Fibroblast of the aortic adventitia (primary cell): ENCODE measurements at regions not wholly inside any gene's neighbourhood (a gene's known extent, or its start where the extent isn't known, plus 50 kb on each side); places are given as distances from the start of the nearest gene placed in this dataset.
"Not testable (repeated sequence)": the region's sequence is repeated elsewhere in the genome, so short reads cannot be mapped to it uniquely, and the experiment has no call there.

Experiments
- DNase-seq: peaks from one replicate; pipeline ENCODE4 v3.0.0-alpha.2; 2010; ENCODE audit warnings: low read depth
- H3K4me3 ChIP-seq: 2 replicates; pipeline ENCODE4 v1.5.1; 2011; ENCODE audit warnings: low read depth, mild to moderate bottlenecking, control low read depth, low read length, moderate library complexity
- TF ChIP-seq, protein P1 (sequence below): IDR thresholded peaks from 2 replicates; pipeline ENCODE4 v1.5.1; 2011; ENCODE audit warnings: mild to moderate bottlenecking, low read length, control low read depth, inconsistent platforms; ENCODE audit not compliant: insufficient read depth

- no peak for DNase-seq
- no peak overlapping the region for H3K4me3 ChIP-seq
- TF ChIP-seq, protein P1, sequence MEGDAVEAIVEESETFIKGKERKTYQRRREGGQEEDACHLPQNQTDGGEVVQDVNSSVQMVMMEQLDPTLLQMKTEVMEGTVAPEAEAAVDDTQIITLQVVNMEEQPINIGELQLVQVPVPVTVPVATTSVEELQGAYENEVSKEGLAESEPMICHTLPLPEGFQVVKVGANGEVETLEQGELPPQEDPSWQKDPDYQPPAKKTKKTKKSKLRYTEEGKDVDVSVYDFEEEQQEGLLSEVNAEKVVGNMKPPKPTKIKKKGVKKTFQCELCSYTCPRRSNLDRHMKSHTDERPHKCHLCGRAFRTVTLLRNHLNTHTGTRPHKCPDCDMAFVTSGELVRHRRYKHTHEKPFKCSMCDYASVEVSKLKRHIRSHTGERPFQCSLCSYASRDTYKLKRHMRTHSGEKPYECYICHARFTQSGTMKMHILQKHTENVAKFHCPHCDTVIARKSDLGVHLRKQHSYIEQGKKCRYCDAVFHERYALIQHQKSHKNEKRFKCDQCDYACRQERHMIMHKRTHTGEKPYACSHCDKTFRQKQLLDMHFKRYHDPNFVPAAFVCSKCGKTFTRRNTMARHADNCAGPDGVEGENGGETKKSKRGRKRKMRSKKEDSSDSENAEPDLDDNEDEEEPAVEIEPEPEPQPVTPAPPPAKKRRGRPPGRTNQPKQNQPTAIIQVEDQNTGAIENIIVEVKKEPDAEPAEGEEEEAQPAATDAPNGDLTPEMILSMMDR = no peak
Observed at GRCh38 chr1:209199822-209200221, 383.7 kb upstream of the CAMK1G start.

DNA sequence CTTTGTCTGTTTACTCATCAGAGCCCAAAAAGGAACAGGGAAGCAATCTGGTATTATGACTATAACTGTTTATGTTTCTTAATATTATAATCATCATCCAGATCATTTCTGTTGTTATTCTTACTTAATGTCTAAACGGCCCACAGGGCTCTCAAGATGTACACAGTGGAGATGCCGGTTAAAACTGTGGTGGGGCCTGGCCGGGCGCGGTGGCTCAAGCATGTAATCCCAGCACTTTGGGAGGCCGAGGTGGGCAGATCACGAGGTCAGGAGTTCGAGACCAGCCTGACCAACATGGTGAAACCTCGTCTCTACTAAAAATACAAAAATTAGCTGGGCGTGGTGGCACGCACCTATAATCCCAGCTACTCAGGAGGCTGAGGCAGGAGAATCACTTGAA, 381.2 kb upstream of the CAMK1G start:
- not testable (repeated sequence) for DNase-seq, H3K4me3 ChIP-seq

DNA sequence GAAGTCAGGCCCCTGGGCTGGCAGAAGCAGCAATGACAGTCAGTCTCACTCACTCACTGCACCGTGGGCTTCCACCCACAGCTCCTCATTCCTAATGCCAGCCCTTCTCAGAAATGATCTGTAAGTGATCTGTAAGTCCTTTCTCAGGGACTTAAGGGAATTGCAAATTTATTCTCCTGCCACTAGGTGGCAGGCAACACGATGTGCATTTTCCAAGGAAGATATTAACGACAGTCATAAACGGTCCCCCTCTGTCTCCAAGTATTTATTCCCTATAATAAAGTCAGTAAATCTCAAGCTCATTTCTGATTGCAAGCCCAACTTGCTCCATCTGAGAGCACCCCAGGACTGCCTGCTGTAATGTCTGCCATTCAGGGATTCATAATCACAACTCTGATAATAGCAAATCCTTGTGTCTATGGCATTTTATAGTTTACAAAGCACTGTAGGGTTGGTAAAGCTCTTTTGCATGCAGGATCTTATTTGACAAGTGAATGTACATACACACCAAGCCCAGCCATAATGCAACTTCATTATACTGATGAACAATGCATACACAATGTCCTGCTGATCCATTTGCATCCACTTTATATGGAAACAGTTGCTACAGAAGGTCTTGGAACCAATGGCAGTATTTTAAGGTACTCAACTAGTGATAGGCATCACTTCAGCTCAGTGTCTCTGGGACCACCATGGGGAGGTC, 380.5 kb upstream of the CAMK1G start:
- TF ChIP-seq, protein P1 = peak; percentile 75
- no peak overlapping the region for H3K4me3 ChIP-seq
- peak; percentile 62 for DNase-seq

DNA sequence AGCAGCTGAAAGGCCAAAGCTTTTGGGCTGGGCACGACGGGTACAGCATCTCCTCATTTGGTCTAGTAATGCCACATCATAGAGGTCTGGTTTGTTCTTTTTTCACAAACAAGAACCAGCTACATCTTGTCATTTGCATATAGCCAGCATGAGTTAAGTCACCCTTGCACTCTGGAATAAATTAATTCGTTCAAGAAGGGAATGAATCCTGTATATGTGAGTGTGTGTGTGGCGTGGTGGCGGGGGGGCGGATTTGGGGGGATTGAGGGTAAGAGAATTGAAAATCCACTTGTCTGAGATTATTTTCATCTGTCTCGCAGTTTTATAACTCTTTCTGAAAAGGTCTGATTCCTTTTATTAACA, 380.0 kb upstream of the CAMK1G start:
- no peak for DNase-seq
- TF ChIP-seq, protein P1 = no peak
- H3K4me3 ChIP-seq = no peak overlapping the region

DNA sequence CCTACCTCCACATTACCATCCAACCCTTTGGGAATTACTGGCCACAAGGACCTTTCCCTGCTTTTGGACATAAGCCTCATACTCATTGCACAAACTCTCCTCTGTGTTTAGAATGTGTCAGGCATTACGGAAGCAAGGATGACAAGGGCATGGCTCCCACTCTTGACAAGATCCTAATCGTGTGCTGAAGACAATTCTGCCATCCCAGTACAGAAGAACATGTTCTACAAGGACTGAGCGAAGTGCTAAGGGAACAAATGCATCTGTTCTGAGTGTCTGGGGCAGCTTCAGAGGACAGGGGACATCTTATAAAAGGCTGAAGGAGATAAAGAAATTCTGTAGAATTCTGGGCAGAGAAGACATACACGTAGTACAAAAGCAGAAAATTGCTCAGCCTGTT, 378.5 kb upstream of the CAMK1G start:
- H3K4me3 ChIP-seq = no peak overlapping the region
- no peak for DNase-seq
- TF ChIP-seq, protein P1 = no peak

DNA sequence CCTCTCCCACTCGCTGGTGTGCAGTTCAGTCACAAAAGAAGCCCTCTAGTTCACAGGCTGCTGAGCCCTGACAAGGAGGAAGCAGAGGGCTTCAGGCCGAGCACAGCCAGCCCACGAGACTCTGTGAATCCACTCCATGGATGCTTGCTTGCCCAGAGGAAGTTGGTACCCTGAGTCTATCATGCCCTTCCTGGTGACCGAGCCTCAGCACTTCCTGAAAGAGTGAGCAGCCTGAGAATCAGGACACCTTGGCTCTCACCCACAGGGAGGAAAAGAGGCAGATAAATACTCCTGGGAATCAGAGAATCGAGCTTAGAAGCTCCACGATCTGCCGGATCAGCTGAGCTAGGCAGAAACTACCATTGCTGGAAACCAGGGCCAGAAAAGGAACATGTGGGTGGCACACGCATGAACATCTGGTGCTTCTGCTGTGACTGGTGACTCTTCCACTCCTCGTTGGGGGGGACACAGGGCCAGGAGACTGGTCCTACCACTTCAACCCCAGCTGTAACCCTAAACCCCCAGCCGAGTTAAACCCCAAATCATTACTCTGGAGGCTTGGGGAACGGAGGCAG, 376.3 kb upstream of the CAMK1G start:
- DNase-seq = no peak
- TF ChIP-seq, protein P1 = no peak
- peak overlapping the region; percentile 6 for H3K4me3 ChIP-seq

- peak; percentile 65 for DNase-seq
- H3K4me3 ChIP-seq = peak overlapping the region; percentile 26
- TF ChIP-seq, protein P1 = peak; percentile 85
Observed at GRCh38 chr1:209207701-209208286, 375.7 kb upstream of the CAMK1G start.
